GM13977 (cell line): ENCODE measurements at regions not wholly inside any gene's neighbourhood (a gene's known extent, or its start where the extent isn't known, plus 50 kb on each side); places are given as distances from the start of the nearest gene placed in this dataset.

Experiments
- DNase-seq: peaks from one replicate; pipeline ENCODE4 v3.0.0; 2012; ENCODE audit warnings: low spot score
- CTCF ChIP-seq: IDR thresholded peaks from 2 replicates; pipeline ENCODE4 v1.5.1; 2012; ENCODE audit warnings: mild to moderate bottlenecking, control low read depth; ENCODE audit not compliant: insufficient read depth; ENCODE audit errors: extremely low read depth, missing control alignments
- in situ Hi-C: fragments of 300-500 bp; cut with MboI; formaldehyde crosslinking; loops from one replicate; pipeline ENCODE4 v1.12.0; 2022; ENCODE audit warnings: low sequenced_read_pairs, low pct_unique_long_range_greater_than_20kb, mixed read lengths, inconsistent platforms; ENCODE audit not compliant: unreplicated experiment

DNA sequence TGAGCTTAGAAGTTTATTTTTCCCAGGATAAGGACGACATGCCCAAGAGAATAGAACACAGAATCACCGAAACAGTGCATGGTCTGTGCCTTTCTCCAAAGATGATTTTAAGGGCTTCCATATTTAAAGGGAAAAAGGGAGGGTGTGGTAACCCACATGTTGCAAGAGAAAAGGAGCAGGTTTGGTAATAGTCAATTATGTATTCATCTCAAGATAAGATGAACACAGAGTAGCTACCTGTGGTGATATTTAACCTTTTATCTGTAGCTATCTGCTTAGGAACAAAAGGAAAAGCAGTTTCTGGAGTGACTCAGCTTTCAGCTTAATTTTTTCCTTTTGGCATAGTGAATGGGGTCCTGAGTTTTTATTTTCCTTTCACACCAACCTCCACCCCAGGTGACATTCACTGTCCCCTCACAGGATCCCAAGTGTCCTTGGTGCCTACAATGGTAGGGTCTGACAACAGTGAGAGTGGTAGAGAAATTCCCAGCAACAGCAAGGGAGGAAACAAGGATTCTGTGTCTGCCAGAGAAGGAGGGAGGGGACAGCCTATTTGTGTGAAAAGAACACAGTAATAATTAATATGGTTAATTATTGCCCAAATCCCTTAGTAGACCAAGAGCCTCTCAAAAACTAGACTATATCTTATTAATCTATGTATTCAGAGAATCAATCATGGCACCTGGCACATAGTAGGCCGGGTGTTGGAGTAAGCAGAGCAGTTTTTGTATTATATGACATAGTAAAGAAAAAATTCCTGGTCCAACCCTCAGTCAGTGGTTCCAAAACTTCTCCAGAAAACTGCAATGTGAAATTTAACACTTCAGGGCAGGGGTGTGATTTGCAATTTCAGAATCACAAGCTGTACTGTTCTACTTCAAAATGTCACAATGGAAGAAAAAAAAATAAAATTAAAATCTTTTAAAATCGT is 154.5 kb downstream of the PHLDA1 start:
- TF ChIP-seq CTCF: no peak
- DNase-seq: no peak
- in situ Hi-C loops: no loop called here

DNA sequence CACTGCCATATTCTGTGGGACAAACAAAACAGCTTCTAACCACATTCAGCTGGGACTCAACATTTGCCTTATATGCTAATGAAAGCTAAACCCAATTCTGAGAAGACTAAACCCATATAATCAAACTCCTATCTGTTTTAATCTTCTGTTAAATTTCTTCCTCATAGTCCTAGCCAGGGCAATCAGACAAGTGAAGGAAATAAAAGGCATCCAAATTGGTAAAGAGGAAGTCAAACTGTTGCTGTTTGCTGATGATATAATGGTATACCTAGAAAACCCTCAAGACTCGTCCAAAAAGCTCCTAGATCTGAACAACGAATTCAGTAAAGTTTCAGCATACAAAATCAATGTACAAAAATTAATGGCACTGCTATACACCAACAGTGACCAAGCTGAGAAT is 157.1 kb downstream of the PHLDA1 start:
- TF ChIP-seq CTCF: no peak
- DNase-seq: no peak
- in situ Hi-C loops: no loop called here

DNA sequence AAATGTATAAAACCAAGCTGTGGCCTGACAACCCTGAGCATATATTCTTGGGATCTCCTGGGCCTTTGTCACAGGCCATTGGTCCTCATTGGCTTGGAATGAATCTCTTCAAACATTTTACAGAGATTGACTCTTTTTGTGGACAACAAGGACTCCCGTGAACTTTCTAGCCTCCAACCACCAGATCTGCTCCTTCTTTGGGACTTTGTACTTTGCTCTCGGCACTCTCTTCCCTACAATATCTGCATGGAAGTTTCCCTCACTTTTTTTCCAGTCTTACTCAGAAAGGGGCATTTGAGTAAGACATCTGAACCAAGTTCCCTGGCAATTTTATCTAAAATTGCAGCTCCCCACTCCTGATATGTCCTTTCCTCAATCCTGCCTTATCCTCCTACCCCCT is 158.8 kb downstream of the PHLDA1 start:
- no peak for DNase-seq
- no peak for TF ChIP-seq CTCF
- in situ Hi-C loops: no loop called here

GRCh38 chr12:75870878-75871277 is 160.7 kb downstream of the PHLDA1 start:
- DNase-seq: no peak
- in situ Hi-C loops: no loop called here
- no peak for TF ChIP-seq CTCF

DNA sequence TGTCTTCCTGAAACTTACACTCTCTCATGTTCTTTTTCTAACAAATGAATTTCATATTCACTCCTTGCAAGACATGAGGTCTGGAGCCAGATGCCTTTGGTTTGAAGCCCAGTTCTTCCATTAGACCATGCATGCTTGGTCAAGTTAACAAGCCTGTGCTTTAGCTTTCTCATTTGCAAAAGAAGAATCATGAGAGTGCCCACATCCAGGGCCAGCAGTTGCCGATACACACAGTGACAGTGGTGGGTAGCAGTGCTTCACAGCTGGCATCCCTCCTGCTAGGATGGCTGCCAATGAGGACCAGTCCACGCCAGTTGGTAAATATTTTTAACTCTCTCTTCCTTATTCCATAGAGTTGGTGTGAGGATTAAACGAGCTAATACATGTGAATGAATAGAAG is 163.1 kb downstream of the PHLDA1 start:
- in situ Hi-C loops: no loop called here
- no peak for TF ChIP-seq CTCF
- no peak for DNase-seq

DNA sequence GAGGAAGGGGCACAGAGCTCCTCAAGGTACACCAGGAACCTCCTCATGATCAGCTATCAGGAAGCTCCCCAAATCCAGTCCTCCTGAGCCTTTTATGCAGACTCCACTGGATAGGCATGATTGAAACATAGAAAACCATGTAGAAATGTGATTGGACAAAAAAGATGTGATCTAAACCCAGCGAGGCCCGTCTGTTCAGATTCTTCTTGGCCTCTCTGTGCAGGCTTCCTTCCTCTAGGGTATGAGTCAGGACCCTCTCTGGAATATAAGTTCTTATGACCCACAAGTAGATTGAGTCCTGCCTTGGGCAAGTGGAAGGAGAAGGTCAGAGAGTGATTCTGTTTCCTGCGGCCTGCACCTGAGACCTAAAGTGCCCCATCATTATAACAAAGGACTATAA is 166.3 kb downstream of the PHLDA1 start:
- TF ChIP-seq CTCF: no peak
- in situ Hi-C loops: no loop called here
- DNase-seq: no peak
